ENCODE measurements at regions not wholly inside any gene's neighbourhood (a gene's known extent, or its start where the extent isn't known, plus 50 kb on each side); places are given as distances from the start of the nearest gene placed in this dataset.

DNA sequence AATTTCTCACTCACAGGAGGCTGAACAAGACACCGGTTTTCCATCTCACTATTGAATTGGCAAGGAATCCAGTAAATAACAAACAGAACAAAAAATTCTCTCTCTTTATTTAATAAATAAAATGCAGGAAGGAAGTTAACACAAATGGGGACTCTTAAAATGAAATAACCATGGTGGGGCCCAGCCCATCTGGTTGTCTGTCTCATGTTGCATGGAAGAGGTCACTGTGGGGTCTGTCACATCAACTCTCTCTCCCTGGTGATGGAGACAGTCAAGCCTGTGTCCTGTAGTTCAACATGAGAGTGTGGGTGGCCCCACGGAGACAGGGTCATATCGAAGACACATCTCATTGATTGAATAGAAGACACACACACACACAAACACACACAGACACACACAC, 297.7 kb downstream of the IRX2 start:
- H3K4me3 ChIP-seq (ENCODE audit: control insufficient read depth in 1 of 7, extremely low read depth in 1 of 7, insufficient read depth in 4 of 7, low read depth in 2 of 7, low read length in 6 of 7), result no peak overlapping the region
- H3K4me1 ChIP-seq (ENCODE audit: control extremely low read depth in 1 of 4, control insufficient read depth in 4 of 4, insufficient read depth in 4 of 4, low read length in 3 of 4), result no peaks in the 10 kb centered on the region
- no CpG with 5 or more reads among the region's 3 CpGs for WGBS (ENCODE audit: insufficient coverage)
- POLR2A ChIA-PET, result no interaction called here
- CTCF ChIA-PET, result no interaction called here
- H3K27me3 ChIP-seq (replicated peaks in 2 of 5; ENCODE audit: control insufficient read depth in 4 of 5, insufficient read depth in 5 of 5, low read length in 4 of 5), result no peaks in the 10 kb centered on the region
- H3K9me3 ChIP-seq (ENCODE audit: control extremely low read depth in 1 of 5, control insufficient read depth in 4 of 5, insufficient read depth in 2 of 5, low read depth in 1 of 5, low read length in 4 of 5), result no peaks in the 10 kb centered on the region
- H3K27ac ChIP-seq (ENCODE audit: insufficient read depth in 1 of 2, low read depth in 1 of 2, low read length in 2 of 2, poor library complexity in 1 of 2, severe bottlenecking in 2 of 2), result no peak overlapping the region
- no peak for DNase-seq
- H3K36me3 ChIP-seq (ENCODE audit: control insufficient read depth in 4 of 4, insufficient read depth in 4 of 4, low read length in 3 of 4), result no peaks in the 10 kb centered on the region

DNA sequence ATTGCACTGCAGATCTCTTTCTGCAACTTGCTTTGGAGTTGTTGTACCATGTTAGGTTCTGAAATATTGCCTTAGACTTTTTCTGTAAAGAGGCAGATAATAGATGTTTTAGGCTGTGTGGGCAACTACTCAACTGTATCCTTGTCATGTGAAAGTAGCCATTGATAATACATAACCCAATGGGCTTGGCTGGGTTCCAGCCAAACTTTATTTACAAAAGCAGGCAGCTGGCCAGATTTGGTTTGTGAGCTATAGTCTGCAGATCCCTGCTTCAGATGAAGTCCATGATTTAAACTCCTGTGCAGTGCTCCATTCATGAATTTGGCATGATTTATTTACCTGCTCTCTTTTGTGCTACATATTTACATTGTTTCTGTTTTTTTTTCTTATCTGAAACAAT, 300.4 kb downstream of the IRX2 start:
- DNase-seq, result no peak
- POLR2A ChIA-PET, result no interaction called here
- H3K27ac ChIP-seq (ENCODE audit: insufficient read depth in 1 of 2, low read depth in 1 of 2, low read length in 2 of 2, poor library complexity in 1 of 2, severe bottlenecking in 2 of 2), result no peak overlapping the region

DNA sequence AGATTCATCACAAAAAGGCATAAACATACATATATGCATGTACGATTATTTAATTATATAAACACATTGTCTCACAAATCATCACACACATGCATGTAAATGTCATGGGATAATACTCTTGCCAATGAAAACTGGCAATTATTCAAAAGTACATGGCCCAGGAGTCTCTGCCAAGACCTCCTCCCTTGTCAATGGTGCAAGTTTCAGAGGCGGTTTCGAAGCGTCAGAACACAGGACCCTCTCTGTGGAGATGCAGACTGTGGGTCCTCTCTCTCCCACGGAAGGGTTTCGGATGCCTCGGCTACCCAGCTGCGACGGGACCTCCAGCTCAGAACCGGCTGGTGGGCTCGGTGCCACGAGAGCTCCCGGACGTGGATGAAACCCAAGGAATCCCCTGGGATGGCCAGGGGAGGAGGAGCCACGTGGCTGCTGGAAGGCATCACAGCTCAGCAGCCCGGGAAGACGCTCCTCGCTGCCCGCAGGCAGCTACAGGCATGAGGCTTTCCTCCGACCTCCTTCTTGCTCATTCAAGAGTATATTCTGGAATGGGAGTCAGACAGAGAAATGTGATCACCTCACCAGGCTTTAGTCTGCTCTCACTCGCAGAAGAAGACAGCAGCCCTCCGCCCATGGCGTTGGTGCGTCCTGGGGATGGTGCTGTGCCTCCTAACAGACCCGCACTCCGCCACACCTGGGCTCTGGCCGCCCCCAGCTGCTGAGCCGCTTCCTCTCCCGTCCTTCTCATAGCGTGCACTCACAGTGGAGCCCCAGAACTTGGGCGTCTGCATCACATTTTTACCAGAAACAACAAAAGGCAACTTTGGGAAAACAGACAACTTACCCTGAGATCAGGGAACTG, 308.8 kb downstream of the IRX2 start:
- CTCF ChIA-PET, result no interaction called here
- Histone ChIP-seq H3K4me3 (ENCODE audit: control insufficient read depth in 1 of 7, extremely low read depth in 1 of 7, insufficient read depth in 4 of 7, low read depth in 2 of 7, low read length in 6 of 7) (no peak overlapping the region), H3K27ac (ENCODE audit: insufficient read depth in 1 of 2, low read depth in 1 of 2, low read length in 2 of 2, poor library complexity in 1 of 2, severe bottlenecking in 2 of 2) (no peak overlapping the region), H3K9me3 (ENCODE audit: control extremely low read depth in 1 of 5, control insufficient read depth in 4 of 5, insufficient read depth in 2 of 5, low read depth in 1 of 5, low read length in 4 of 5) (no peaks in the 10 kb centered on the region), H3K36me3 (ENCODE audit: control insufficient read depth in 4 of 4, insufficient read depth in 4 of 4, low read length in 3 of 4) (no peaks in the 10 kb centered on the region), H3K27me3 (replicated peaks in 2 of 5; ENCODE audit: control insufficient read depth in 4 of 5, insufficient read depth in 5 of 5, low read length in 4 of 5) (no peaks in the 10 kb centered on the region), H3K4me1 (ENCODE audit: control extremely low read depth in 1 of 4, control insufficient read depth in 4 of 4, insufficient read depth in 4 of 4, low read length in 3 of 4) (no peaks in the 10 kb centered on the region)
- POLR2A ChIA-PET, result no interaction called here
- 89% methylated on average over 25 of the region's 31 CpGs for WGBS (ENCODE audit: insufficient coverage)
- no peak for DNase-seq

More for the DNA sequence above, 300.4 kb downstream of the IRX2 start:
- no peaks in the 10 kb centered on the region for H3K9me3 ChIP-seq (ENCODE audit: control extremely low read depth in 1 of 5, control insufficient read depth in 4 of 5, insufficient read depth in 2 of 5, low read depth in 1 of 5, low read length in 4 of 5)
- no peak overlapping the region for H3K4me3 ChIP-seq (ENCODE audit: control insufficient read depth in 1 of 7, extremely low read depth in 1 of 7, insufficient read depth in 4 of 7, low read depth in 2 of 7, low read length in 6 of 7)
- no peaks in the 10 kb centered on the region for H3K27me3 ChIP-seq (replicated peaks in 2 of 5; ENCODE audit: control insufficient read depth in 4 of 5, insufficient read depth in 5 of 5, low read length in 4 of 5)
- H3K36me3 ChIP-seq (ENCODE audit: control insufficient read depth in 4 of 4, insufficient read depth in 4 of 4, low read length in 3 of 4), result no peaks in the 10 kb centered on the region
- CTCF ChIA-PET, result no interaction called here
- H3K4me1 ChIP-seq (ENCODE audit: control extremely low read depth in 1 of 4, control insufficient read depth in 4 of 4, insufficient read depth in 4 of 4, low read length in 3 of 4), result no peaks in the 10 kb centered on the region

DNA sequence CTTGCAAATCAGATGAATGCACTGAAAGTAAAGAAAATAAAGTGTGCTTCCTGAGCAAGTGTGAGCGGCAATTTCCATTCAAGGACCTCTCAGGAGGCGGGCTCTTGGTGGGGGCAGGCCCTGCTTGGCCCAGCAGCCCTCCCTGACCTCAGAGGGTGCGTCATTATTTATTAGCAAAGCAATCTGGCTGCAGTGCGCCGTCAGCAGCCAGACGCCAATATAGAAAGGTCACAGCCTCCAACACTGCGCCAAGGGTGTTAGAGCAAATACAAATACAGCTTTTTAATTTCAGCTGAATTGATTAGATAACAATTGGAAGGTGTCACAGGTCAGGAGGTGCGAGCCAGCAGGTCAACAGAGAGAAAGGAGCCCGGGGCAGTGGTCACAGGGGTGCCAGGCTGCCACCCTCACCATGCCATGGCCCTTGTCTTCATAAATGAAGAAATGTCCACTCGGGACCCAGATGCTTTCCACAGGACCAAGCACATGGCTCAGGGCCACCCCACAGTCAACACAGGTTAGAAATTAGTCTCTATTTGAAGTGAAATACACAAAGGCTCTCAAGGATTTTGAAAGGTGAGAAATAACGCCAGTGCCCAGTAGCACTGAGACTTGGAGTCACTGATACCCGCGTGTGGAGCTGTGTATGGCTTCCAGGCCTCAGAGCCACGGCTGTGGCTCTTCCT, 309.8 kb downstream of the IRX2 start:
- ChIA-PET CTCF (no interaction called here), POLR2A (no interaction called here)
- Histone ChIP-seq H3K4me3 (ENCODE audit: control insufficient read depth in 1 of 7, extremely low read depth in 1 of 7, insufficient read depth in 4 of 7, low read depth in 2 of 7, low read length in 6 of 7) (no peak overlapping the region), H3K27me3 (replicated peaks in 2 of 5; ENCODE audit: control insufficient read depth in 4 of 5, insufficient read depth in 5 of 5, low read length in 4 of 5) (no peaks in the 10 kb centered on the region), H3K36me3 (ENCODE audit: control insufficient read depth in 4 of 4, insufficient read depth in 4 of 4, low read length in 3 of 4) (no peaks in the 10 kb centered on the region), H3K4me1 (ENCODE audit: control extremely low read depth in 1 of 4, control insufficient read depth in 4 of 4, insufficient read depth in 4 of 4, low read length in 3 of 4) (no peaks in the 10 kb centered on the region), H3K27ac (ENCODE audit: insufficient read depth in 1 of 2, low read depth in 1 of 2, low read length in 2 of 2, poor library complexity in 1 of 2, severe bottlenecking in 2 of 2) (no peak overlapping the region), H3K9me3 (ENCODE audit: control extremely low read depth in 1 of 5, control insufficient read depth in 4 of 5, insufficient read depth in 2 of 5, low read depth in 1 of 5, low read length in 4 of 5) (no peaks in the 10 kb centered on the region)
- DNase-seq, result no peak
- WGBS (ENCODE audit: insufficient coverage), result 94% methylated on average over 12 of the region's 14 CpGs

DNA sequence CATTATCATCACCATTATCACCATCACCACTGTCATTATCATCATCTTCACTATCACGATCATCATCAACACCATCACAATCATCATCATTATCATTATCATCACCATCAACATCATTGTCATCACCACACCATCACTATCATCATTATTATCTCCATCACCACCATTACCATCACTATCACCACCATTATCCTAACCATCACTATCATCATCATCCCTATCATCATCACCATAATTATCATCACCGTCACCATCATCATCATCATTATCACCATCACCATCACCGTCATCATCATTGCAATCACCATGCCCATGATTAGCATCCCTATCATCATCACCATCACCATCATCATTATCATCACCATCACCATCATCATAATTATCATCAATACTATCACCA, 311.9 kb downstream of the IRX2 start:
- POLR2A ChIA-PET, result no interaction called here

DNA sequence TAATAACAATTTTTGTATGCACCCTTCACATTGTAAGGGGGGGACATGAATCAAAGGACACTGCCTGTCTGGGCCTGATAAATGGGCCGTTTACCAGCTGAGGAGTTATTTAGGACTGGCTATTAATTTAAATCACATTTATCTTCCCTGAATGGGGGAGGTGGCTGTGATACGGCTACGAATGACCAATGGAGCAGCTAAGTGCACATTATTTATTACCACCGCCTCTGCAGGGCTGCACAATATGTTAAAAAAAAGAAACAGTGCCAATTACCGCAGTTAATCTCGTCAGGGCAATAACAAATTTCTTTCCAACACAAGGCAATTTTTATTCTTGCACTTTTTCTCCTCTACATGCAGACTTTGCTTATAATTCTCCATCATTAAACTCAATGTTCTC, 318.4 kb downstream of the IRX2 start:
- DNase-seq, result no peak
- Histone ChIP-seq H3K4me1 (ENCODE audit: control extremely low read depth in 1 of 4, control insufficient read depth in 4 of 4, insufficient read depth in 4 of 4, low read length in 3 of 4) (no peaks in the 10 kb centered on the region), H3K36me3 (ENCODE audit: control insufficient read depth in 4 of 4, insufficient read depth in 4 of 4, low read length in 3 of 4) (no peaks in the 10 kb centered on the region), H3K27me3 (replicated peaks in 2 of 5; ENCODE audit: control insufficient read depth in 4 of 5, insufficient read depth in 5 of 5, low read length in 4 of 5) (no peaks in the 10 kb centered on the region), H3K4me3 (ENCODE audit: control insufficient read depth in 1 of 7, extremely low read depth in 1 of 7, insufficient read depth in 4 of 7, low read depth in 2 of 7, low read length in 6 of 7) (no peak overlapping the region), H3K9me3 (ENCODE audit: control extremely low read depth in 1 of 5, control insufficient read depth in 4 of 5, insufficient read depth in 2 of 5, low read depth in 1 of 5, low read length in 4 of 5) (no peaks in the 10 kb centered on the region), H3K27ac (ENCODE audit: insufficient read depth in 1 of 2, low read depth in 1 of 2, low read length in 2 of 2, poor library complexity in 1 of 2, severe bottlenecking in 2 of 2) (no peak overlapping the region)
- CTCF ChIA-PET, result no interaction called here
- POLR2A ChIA-PET, result no interaction called here
- 97% methylated on average over 5 of the region's 6 CpGs for WGBS (ENCODE audit: insufficient coverage)

More for the DNA sequence above, 311.9 kb downstream of the IRX2 start:
- CTCF ChIA-PET, result no interaction called here
- 98% methylated on average over 3 of the region's 3 CpGs for WGBS (ENCODE audit: insufficient coverage)
- Histone ChIP-seq H3K4me3 (ENCODE audit: control insufficient read depth in 1 of 7, extremely low read depth in 1 of 7, insufficient read depth in 4 of 7, low read depth in 2 of 7, low read length in 6 of 7) (no peak overlapping the region), H3K27ac (ENCODE audit: insufficient read depth in 1 of 2, low read depth in 1 of 2, low read length in 2 of 2, poor library complexity in 1 of 2, severe bottlenecking in 2 of 2) (no peak overlapping the region), H3K36me3 (ENCODE audit: control insufficient read depth in 4 of 4, insufficient read depth in 4 of 4, low read length in 3 of 4) (no peaks in the 10 kb centered on the region), H3K9me3 (ENCODE audit: control extremely low read depth in 1 of 5, control insufficient read depth in 4 of 5, insufficient read depth in 2 of 5, low read depth in 1 of 5, low read length in 4 of 5) (no peaks in the 10 kb centered on the region), H3K27me3 (replicated peaks in 2 of 5; ENCODE audit: control insufficient read depth in 4 of 5, insufficient read depth in 5 of 5, low read length in 4 of 5) (no peaks in the 10 kb centered on the region), H3K4me1 (ENCODE audit: control extremely low read depth in 1 of 4, control insufficient read depth in 4 of 4, insufficient read depth in 4 of 4, low read length in 3 of 4) (no peaks in the 10 kb centered on the region)
- no peak for DNase-seq

DNA sequence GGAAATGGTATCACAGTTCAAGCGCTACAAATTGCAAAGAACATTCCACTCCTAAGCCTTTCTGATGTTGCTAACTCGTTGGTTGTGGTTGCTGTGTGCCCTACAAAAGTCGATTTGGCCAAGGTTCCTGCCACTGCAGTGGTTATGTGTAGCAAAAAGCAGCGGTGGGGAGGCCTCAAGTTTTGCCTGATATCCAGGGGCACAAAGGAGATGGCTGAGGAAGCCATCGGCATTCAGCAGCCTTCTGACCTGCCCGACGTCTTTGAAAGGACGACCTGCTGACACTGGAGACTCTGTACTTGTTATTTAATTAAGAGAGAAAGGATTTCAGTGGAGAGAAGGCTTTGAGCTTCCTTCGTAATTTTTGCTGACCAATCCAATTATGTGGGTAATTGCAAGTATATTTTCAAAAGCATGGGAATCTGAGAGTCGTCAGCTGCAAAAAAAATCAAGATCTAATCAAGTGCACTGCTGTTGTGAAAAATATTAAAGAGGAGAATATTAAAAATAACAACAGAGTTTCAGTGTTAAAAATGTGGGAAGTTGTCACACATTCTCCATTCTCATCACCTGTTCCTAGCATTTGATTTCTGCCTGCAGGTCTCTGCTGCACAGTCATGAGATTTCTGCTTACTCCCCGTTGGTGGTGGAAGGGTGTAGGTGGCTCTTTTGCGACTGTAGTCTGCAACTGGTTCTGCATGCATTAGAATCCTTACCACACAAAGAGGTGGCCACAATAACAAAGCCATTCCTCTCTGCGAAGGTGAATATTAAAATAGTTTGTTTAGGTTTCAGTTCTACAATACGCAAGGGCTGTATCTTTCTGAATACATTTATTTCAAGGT, 319.2 kb downstream of the IRX2 start:
- Histone ChIP-seq H3K27ac (ENCODE audit: insufficient read depth in 1 of 2, low read depth in 1 of 2, low read length in 2 of 2, poor library complexity in 1 of 2, severe bottlenecking in 2 of 2) (no peak overlapping the region), H3K27me3 (replicated peaks in 2 of 5; ENCODE audit: control insufficient read depth in 4 of 5, insufficient read depth in 5 of 5, low read length in 4 of 5) (no peaks in the 10 kb centered on the region), H3K36me3 (ENCODE audit: control insufficient read depth in 4 of 4, insufficient read depth in 4 of 4, low read length in 3 of 4) (no peaks in the 10 kb centered on the region), H3K4me1 (ENCODE audit: control extremely low read depth in 1 of 4, control insufficient read depth in 4 of 4, insufficient read depth in 4 of 4, low read length in 3 of 4) (no peaks in the 10 kb centered on the region), H3K4me3 (ENCODE audit: control insufficient read depth in 1 of 7, extremely low read depth in 1 of 7, insufficient read depth in 4 of 7, low read depth in 2 of 7, low read length in 6 of 7) (no peak overlapping the region), H3K9me3 (ENCODE audit: control extremely low read depth in 1 of 5, control insufficient read depth in 4 of 5, insufficient read depth in 2 of 5, low read depth in 1 of 5, low read length in 4 of 5) (no peaks in the 10 kb centered on the region)
- POLR2A ChIA-PET, result no interaction called here
- 78% methylated on average over 8 of the region's 14 CpGs for WGBS (ENCODE audit: insufficient coverage)
- CTCF ChIA-PET, result no interaction called here
- DNase-seq, result no peak
